Stomach smooth muscle (tissue), 2 donors: ENCODE measurements at regions not wholly inside any gene's neighbourhood (a gene's known extent, or its start where the extent isn't known, plus 50 kb on each side); places are given as distances from the start of the nearest gene placed in this dataset.

Experiments used
- H3K27ac ChIP-seq: one replicate; pipeline ENCODE4 v1.7.0; 2013; ENCODE audit warnings: mild to moderate bottlenecking, low read length, inconsistent platforms
- H3K27me3 ChIP-seq, 2 donors: one replicate each; pipeline ENCODE4 v1.7.0; 2013; ENCODE audit warnings: low read length in 2 of 2; ENCODE audit not compliant: insufficient read depth in 2 of 2, control insufficient read depth in 1 of 2
- H3K36me3 ChIP-seq, 2 donors: one replicate each; pipeline ENCODE4 v1.7.0; 2013; ENCODE audit warnings: low read length in 2 of 2; ENCODE audit not compliant: control insufficient read depth in 2 of 2, insufficient read depth in 2 of 2
- H3K4me1 ChIP-seq: one replicate; pipeline ENCODE4 v1.7.0; 2013; ENCODE audit warnings: low read length; ENCODE audit not compliant: control insufficient read depth, insufficient read depth
- H3K4me3 ChIP-seq, 2 donors: one replicate each; pipeline ENCODE4 v1.7.0; 2013; ENCODE audit warnings: low read length in 2 of 2
- H3K9ac ChIP-seq, 2 donors: one replicate each; pipeline ENCODE4 v1.7.0; 2013; ENCODE audit warnings: low read length in 2 of 2, mild to moderate bottlenecking in 1 of 2
- H3K9me3 ChIP-seq, 2 donors: one replicate each; pipeline ENCODE4 v1.7.0; 2013; ENCODE audit warnings: low read length in 2 of 2; ENCODE audit not compliant: control insufficient read depth in 2 of 2
- donor health status: healthy.
- donor health status: Pancreatic carcinoma.

GRCh38 chr2:240340361-240340761, 95.1 kb upstream of the GPC1 start:
- H3K27me3 ChIP-seq = peaks cover 0 to 5% of the 10 kb centered on the region in 2 donors
- H3K9me3 ChIP-seq = peaks cover 4 to 8% of the 10 kb centered on the region in 2 donors
- no peaks in the 10 kb centered on the region for H3K4me1 ChIP-seq
- no peak overlapping the region for H3K9ac ChIP-seq
- H3K36me3 ChIP-seq = no peaks in the 10 kb centered on the region
- H3K27ac ChIP-seq = no peak overlapping the region
- H3K4me3 ChIP-seq = no peak overlapping the region

GRCh38 chr2:240341064-240341463, 94.4 kb upstream of the GPC1 start:
- Histone ChIP-seq H3K4me1 (no peaks in the 10 kb centered on the region), H3K27ac (no peak overlapping the region), H3K36me3 (no peaks in the 10 kb centered on the region), H3K4me3 (no peak overlapping the region), H3K27me3 (peaks cover 0 to 7% of the 10 kb centered on the region in 2 donors), H3K9me3 (peaks cover 8 to 9% of the 10 kb centered on the region in 2 donors), H3K9ac (no peak overlapping the region)

GRCh38 chr2:240343548-240343947, 91.9 kb upstream of the GPC1 start:
- peaks cover 8 to 9% of the 10 kb centered on the region in 2 donors for H3K9me3 ChIP-seq
- no peaks in the 10 kb centered on the region for H3K4me1 ChIP-seq
- no peak overlapping the region for H3K9ac ChIP-seq

GRCh38 chr2:240344904-240345303, 90.6 kb upstream of the GPC1 start:
- no peaks in the 10 kb centered on the region for H3K36me3 ChIP-seq
- no peak overlapping the region for H3K27ac ChIP-seq
- no peak overlapping the region for H3K9ac ChIP-seq
- no peaks in the 10 kb centered on the region for H3K4me1 ChIP-seq
- peaks cover 0 to 5% of the 10 kb centered on the region in 2 donors for H3K27me3 ChIP-seq
- no peak overlapping the region for H3K4me3 ChIP-seq
- peaks cover 8 to 9% of the 10 kb centered on the region in 2 donors for H3K9me3 ChIP-seq

More at GRCh38 chr2:240343548-240343947, 91.9 kb upstream of the GPC1 start:
- Histone ChIP-seq H3K27me3 (peaks cover 0 to 8% of the 10 kb centered on the region in 2 donors), H3K4me3 (no peak overlapping the region), H3K36me3 (no peaks in the 10 kb centered on the region), H3K27ac (no peak overlapping the region)

- Histone ChIP-seq H3K27ac (no peak overlapping the region), H3K4me3 (no peak overlapping the region), H3K36me3 (no peaks in the 10 kb centered on the region), H3K27me3 (peaks cover 0 to 5% of the 10 kb centered on the region in 2 donors), H3K4me1 (peaks cover 11% of the 10 kb centered on the region), H3K9me3 (peaks cover 8 to 9% of the 10 kb centered on the region in 2 donors), H3K9ac (no peak overlapping the region)
Observed at GRCh38 chr2:240346015-240346752, 89.3 kb upstream of the GPC1 start.

- Histone ChIP-seq H3K36me3 (no peaks in the 10 kb centered on the region), H3K4me1 (peaks cover 16% of the 10 kb centered on the region), H3K4me3 (no peak overlapping the region), H3K9ac (no peak overlapping the region), H3K27me3 (peaks cover 0 to 5% of the 10 kb centered on the region in 2 donors), H3K9me3 (peaks cover 8 to 9% of the 10 kb centered on the region in 2 donors), H3K27ac (no peak overlapping the region)
Observed at GRCh38 chr2:240346753-240347372, 88.6 kb upstream of the GPC1 start.

- H3K4me1 ChIP-seq = peaks cover 16% of the 10 kb centered on the region
- H3K9me3 ChIP-seq = peaks cover 8 to 9% of the 10 kb centered on the region in 2 donors
- no peak overlapping the region for H3K9ac ChIP-seq
- no peaks in the 10 kb centered on the region for H3K36me3 ChIP-seq
- no peak overlapping the region for H3K27ac ChIP-seq
- peaks cover 0 to 4% of the 10 kb centered on the region in 2 donors for H3K27me3 ChIP-seq
- H3K4me3 ChIP-seq = no peak overlapping the region
Observed at GRCh38 chr2:240347373-240347940, 88.0 kb upstream of the GPC1 start.

- Histone ChIP-seq H3K36me3 (no peaks in the 10 kb centered on the region), H3K4me1 (peaks cover 16% of the 10 kb centered on the region), H3K27me3 (peaks cover 0 to 4% of the 10 kb centered on the region in 2 donors), H3K9ac (no peak overlapping the region), H3K9me3 (peaks cover 8 to 9% of the 10 kb centered on the region in 2 donors), H3K27ac (no peak overlapping the region), H3K4me3 (no peak overlapping the region)
Observed at GRCh38 chr2:240347949-240348500, 87.4 kb upstream of the GPC1 start.

GRCh38 chr2:240348522-240348921, 86.9 kb upstream of the GPC1 start:
- peaks cover 0 to 4% of the 10 kb centered on the region in 2 donors for H3K27me3 ChIP-seq
- peaks cover 16% of the 10 kb centered on the region for H3K4me1 ChIP-seq
- H3K9ac ChIP-seq = no peak overlapping the region
- H3K9me3 ChIP-seq = peaks cover 8 to 9% of the 10 kb centered on the region in 2 donors
- no peaks in the 10 kb centered on the region for H3K36me3 ChIP-seq
- no peak overlapping the region for H3K4me3 ChIP-seq
- H3K27ac ChIP-seq = no peak overlapping the region

- no peak overlapping the region for H3K27ac ChIP-seq
- peaks cover 0 to 4% of the 10 kb centered on the region in 2 donors for H3K27me3 ChIP-seq
- H3K4me1 ChIP-seq = peaks cover 16% of the 10 kb centered on the region
- H3K36me3 ChIP-seq = no peaks in the 10 kb centered on the region
- H3K4me3 ChIP-seq = no peak overlapping the region
- no peak overlapping the region for H3K9ac ChIP-seq
- H3K9me3 ChIP-seq = peaks cover 5 to 8% of the 10 kb centered on the region in 2 donors
Observed at GRCh38 chr2:240349133-240350005, 86.1 kb upstream of the GPC1 start.
